Activated naive CD4-positive, alpha-beta T cell treated with anti-CD3 and anti-CD28 coated beads, Interleukin-2, amount 50 U/mL, for 16 hours (primary cell): ENCODE measurements at regions not wholly inside any gene's neighbourhood (a gene's known extent, or its start where the extent isn't known, plus 50 kb on each side); places are given as distances from the start of the nearest gene placed in this dataset.

ENCODE experiments used
- DNase-seq: peaks from one replicate; pipeline ENCODE4 v3.0.0-alpha.2; 2020

DNA sequence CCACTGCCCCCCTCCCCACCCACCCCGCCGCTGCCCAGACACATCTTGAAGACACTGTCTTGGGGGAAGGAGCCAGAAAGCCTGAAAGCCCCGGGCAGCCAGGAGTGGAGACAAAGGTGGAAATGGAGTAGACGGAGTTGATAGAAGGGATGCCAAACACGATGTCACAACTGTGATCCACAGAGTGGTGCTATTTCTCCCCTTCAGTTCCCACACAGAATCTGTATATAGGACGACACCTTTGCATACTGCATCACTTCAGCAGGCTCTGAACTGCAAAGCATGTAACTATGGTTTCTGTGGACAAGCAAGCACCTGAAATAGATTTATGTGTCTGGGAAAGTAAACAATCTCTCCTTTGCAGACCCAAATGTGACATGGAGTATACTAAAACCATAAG is 56.4 kb upstream of the F13A1 start:
- DNase-seq, result no peak

DNA sequence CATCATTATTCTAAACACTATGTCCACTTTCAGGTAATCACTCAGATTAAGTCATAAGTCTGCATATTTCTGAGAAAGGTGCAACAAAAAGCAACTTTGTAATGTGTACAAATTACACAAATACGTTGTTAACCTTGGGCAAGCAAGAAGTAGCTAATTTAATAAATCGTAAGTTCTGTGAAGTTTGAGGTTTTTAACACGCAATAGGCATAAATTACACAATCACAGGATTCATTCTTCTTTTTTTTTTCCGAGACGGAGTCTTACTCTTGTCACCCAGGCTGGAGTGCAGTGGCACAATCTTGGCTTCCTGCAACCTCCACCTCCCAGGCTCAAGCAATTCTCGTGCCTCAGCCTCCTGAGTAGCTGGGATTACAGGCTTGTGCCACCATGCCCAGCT is 57.2 kb upstream of the F13A1 start:
- DNase-seq, result no peak

DNA sequence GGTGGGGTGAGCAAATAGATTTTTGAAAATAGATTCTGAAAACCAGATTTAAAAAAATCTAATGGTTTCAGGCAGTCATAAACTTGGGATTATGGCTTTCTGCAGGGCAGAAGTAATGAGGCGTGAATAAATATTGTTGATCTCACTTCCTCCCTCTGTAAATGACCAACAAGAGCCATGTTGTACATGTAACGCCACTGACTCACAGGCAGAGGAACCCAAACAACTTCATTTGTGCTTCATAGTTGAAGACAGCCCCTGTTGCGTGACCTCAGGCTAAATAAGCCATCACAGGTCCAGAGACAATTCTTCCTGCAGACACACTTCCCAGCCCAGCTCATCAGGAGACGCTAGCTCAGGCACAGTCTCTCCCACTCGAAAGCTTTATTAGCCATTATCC is 59.1 kb upstream of the F13A1 start:
- no peak for DNase-seq

DNA sequence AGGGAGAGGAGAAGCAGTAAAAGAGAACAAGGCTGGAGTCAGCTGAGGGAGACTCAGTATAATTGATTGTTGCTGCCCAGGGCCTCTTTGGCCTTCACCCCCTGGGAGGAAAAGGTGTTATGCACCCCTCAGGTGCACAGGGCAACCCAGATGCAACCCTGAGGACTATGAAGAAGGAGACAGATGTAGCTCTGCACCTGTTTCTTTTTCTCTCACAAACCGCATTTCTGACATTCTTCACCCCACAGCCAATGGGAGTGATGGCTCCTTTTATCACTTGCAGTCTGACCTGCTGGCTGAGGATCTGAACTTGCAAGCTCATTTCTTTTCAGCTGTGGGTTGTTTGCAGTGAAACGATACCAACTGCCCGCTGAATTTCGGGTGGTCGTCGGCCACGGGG is 64.1 kb upstream of the F13A1 start:
- DNase-seq, result no peak

DNA sequence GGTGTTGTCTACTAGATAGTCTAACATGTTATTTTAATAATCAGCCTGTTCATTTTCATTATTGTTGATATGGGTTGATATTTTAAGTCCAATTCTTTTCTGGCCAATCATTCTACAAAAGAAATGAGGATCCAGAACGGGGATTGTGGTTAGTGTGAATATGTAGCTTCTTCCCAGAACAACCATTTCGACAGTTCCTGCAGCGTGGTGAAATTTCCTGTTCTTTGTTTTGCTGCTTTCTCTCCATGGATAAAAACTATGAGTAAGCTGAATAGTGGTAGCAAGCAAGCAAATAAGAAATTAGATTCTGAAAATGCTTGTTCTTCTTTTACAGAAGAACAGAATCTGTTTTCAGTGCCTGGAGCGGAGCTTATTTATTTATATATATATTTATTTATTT is 65.5 kb upstream of the F13A1 start:
- DNase-seq, result no peak

DNA sequence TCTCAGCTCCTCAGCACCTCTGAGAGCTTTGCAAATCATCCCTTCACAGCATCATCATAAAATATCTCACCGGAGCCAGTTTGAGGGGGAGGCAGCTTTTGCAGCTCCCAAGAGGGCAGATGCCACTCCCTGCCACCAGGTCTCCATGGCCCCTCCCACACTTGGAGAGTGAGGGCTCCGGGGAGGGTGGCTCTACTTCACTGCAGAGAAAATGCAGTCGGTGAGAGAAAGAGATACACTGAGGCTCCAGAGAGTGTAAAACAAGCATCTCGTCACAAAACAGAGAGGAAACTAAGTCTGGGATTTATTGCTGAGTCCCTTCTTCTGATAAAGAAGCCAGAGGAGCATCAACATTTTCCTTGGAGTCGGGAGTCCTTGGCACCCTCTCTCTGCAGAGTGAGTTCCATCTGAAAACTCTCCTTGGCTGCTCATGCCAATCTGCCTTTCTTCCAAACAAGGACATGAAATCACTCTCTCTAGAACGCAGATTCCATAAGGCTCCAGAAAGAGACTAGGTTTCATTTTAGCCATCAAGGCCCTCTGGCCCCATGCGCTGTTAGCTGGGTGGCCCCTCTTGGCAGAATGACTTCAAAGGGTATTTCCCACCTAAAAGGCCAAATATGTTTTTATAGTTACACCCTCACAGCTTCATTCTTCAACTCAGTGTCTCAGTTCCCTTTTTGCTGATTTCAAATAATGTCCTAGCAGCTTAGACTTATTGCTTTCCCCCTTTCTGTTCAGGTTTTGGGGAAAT is 70.6 kb upstream of the F13A1 start:
- no peak for DNase-seq

DNA sequence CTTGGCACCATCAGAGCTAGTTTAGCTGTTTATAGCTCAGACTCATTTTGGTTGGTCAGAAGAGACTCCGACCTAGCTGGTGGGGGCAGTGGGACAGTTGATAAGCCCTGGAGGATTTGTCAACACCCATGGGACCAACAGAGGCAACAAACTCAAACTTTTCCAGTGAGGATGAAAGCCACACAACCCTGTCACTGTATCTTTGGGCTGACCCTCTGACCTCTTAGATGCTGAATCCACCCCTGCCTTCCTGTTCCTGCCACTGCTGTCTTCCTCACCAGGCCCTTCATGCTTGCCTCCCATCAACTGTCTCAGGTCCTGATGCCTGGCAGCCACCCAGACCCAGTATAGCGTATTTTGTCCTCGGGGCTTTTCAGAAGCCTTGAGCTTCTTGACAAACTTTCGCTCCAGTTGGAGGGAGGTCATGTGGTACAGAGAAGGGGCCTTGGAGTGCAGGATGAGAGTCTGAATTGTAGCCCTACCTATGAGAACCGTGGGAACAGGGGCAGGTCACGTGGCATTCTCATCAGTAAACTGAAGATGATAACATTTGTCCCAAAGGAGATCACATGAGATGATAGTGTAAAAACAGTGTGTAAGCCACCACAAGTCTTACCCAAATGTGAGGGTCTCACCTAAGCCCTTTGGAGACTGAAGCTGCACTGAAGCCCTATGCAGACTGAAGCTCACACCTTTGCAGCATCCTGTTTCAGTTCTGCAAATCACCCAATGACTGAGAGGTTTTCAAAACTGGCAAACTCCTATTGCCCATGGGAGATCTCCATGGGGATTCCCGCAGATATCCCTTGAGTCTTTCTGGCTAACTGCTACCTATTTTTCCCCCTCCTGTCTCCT is 72.0 kb upstream of the F13A1 start:
- DNase-seq, result no peak

DNA sequence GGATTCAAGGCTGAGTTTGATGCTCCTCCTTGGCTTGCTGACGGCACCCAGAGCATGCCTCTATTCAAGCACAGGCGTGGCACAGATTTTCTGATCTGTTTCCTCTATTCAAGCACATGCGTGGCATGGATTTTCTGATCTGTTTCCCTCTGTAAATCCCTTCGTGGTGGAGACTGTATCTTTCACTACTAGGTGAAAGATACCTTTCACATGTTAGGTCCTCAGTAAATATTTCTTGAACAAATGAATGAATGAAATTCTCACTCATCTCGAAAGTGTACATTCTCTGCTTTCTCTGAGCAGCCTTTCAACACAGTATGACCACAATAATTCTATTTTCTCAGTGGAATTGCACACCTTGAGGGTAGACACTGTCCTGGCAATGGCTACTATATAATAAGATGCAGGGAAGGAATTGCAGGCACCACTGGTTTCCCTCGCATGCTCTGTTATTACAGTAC is 72.6 kb upstream of the F13A1 start:
- no peak for DNase-seq

DNA sequence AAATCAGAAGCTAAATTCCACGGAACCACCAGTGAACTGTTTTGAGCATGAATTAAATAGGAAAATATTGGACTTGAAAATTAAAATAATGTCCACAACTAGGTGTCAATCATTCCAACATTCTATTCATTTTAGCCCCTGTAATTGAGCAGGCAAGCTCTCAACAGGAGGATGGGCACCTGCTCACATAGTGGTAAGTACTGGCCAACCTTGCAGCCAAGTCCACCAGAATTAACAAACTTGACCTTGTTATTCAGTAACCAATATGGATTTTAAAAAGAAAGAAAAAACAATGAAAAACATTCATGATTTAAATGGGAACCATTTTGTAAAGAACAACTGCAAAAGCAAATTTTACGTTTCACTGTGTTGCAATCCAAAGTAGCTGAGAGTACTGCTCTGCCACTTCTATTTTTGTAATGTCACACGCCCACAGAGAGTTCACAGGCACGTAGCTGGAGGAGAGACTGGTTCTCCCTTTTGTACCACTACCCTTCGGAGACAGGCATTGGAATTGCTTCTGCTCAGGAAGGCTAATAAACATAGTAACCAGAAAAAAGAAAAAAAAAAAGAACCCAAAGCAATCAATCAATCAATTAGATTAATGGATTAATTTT is 75.2 kb upstream of the F13A1 start:
- DNase-seq, result no peak

DNA sequence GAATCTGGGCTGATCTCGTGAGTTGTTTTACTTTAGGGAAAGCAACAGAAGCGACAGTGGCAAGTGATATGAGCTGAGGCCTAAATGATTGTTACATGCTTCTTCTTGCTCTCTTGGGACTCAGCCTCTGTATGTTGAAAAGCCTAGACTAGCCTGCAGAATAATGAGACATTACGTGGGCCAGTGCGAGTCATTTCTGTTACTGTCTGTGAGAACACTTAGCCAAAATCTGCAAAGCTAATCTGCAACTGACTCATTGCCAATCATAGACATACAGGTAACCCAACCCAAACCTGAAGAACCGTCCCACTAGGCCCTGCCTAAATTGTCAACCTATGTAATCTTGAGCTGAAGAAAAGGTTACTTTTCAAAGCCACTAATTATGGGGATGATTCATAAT is 77.4 kb upstream of the F13A1 start:
- no peak for DNase-seq

DNA sequence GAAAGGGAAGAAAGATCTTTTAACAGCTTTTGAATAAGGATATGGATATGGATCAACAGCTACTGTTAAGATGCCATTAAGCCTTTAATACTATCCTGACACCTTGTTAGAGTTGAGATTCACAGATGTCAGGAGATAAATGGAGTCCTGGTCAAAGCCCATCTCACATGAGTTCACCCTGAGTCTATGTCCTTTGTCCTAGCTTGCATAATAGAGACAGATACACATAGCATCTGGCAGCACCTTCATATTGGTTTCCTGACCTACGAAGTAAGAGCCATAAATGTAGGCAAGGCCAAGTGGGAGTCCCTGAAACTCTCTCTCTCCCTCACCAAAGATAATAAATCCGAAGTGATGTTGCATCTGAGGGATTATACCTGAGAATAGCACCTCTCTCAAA is 79.1 kb upstream of the F13A1 start:
- DNase-seq, result no peak

DNA sequence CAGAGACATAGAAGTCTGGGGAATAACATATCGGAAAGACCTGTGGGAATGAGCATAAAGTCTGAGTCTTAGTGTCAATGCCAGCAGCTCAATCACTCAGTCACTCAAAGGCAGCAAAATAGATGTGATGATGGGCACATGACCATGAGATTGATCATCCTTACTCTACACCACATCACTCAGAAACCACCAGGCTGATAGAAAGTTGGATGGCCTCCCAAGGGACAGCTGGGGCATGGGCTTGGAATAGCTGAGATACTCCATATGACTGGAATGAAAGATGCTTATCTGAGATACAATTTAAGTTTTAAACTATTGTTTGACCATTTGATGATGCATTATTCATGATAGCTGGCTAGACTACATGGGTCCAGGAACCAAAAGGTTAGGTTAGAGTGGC is 80.9 kb upstream of the F13A1 start:
- no peak for DNase-seq

DNA sequence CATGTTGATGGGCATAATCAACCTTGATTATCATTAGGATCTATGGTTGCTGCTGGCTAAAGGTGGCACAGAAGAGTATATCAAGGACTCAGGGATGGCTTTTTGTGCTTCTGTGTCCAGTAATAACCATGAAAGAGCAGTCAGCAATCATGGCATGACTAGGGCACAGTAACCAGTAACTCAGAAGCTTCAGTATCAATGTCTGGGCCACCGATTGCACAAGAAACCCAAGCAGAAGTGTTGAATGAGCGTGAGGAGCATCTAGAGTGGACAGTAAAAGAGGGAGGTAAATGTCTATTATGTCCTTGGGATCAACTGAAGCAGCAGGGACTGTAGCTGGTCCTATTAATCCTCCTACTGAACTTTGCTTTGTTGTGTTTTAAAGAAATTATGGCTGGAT is 81.5 kb upstream of the F13A1 start:
- DNase-seq, result no peak

DNA sequence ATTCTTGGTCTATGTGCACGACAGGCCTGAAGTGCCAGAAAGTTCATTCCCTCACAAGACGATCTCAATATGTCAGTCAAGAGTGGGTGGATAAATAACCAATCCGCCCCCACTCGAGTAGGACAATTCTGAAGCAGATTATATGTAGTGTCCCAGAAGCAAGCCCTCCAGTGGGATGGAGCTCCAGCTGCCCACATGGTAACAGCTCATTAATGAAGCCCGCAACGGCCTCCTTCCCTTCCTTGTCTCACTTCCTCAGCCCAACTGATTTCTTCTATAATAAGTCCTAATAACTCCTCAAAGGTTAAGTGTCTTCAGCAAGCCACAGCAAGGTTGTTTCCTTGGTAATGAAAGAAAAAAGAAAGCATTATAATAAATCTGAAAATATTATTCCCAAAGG is 82.1 kb upstream of the F13A1 start:
- no peak for DNase-seq

DNA sequence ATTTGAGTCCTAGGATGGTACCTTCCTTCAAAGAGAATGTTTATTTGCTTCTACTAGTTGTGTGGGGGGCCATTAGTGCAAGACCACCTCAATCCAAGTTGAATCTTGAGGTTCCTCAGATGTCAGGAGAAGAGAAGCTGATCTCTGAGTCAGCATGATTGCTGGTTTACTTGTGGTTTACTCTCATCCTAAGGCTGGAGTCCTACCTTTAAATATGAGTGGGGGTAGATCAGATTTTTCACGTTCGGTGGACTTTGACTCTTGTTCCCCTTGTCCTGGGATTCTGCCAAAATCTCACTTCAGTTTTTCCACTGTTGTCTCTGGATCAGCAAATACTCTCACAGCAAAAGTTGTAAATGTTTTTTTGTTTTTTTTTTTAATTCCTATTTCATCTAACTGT is 84.6 kb upstream of the F13A1 start:
- DNase-seq, result no peak

DNA sequence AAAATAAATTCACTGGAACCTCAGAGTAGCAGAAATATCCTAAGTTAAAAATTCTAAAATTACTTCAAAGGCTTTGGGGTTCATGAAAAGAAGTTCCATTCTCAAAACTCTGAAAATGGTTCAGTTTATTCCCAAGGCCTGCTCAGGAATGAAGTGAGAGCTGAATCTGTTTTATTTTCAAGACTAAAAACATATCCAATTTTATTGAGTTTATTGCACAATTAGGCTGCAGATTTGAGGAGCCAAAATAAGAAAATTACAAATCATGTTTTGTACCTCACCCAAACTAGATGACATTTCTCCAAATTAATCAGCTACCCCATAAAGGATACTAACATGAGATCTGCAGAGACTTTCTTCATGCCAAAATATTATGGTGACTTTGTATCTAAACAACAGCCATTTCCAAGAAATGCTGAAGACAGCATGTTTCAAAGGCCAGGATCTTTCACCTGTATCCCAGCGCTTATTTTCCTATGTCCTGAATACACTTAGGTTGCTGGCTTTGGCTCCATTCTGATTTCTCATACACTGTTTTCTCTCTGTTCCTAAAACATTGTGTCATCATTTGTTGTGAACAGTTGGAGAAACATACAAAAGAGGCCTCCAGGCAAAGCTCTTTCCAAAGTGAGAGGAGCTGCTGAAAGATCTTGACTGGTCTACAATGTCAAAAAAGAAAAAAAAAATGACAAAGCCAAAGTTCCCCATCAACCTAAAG is 85.7 kb upstream of the F13A1 start:
- DNase-seq, result no peak

DNA sequence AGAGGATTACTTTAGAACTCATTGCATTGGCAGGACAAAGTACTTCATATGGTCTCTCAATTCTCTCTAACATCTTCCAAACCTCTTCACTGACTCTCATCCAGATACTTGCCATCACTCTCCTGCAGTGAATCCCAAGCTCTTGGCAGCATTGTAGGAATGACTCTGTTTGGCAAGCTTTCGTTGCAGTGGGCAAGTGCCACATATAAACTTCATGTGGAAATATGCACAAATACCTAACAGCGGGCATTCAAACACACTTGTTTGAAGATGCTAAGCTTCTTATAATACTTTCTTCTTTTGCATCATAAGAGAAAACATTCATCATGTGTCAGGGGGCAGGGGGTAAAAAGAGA is 86.2 kb upstream of the F13A1 start:
- DNase-seq, result no peak

DNA sequence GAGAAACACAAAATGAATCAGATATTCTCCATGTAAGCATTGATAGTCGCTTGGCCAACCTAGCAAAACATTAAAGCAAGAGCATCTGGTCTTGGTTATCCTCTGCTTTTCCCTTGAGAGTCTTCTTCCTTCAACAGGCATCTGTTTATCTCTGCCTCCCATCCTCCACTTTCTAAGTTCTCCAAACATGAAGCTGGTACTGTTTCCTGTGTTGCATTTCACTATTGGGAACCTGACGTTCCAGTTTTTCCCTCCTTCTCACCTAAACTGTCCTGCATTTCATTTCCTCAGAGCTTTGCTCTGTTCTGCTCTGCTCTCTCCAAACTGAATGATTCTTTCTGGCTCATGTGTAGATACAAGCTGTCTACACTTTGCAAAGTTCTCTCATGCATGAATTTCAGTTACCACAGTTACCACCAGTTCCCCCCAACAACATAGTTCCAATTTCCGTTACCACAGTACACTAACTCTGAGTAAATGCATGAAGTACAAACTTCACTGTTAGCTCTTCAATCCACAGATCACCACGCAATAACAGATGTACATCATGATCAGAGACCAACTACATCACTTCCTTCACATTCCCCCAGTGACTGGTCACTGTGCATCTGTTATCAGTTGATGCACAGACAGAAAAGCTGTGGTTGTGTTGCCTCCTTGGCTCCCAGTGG is 86.7 kb upstream of the F13A1 start:
- DNase-seq, result no peak

DNA sequence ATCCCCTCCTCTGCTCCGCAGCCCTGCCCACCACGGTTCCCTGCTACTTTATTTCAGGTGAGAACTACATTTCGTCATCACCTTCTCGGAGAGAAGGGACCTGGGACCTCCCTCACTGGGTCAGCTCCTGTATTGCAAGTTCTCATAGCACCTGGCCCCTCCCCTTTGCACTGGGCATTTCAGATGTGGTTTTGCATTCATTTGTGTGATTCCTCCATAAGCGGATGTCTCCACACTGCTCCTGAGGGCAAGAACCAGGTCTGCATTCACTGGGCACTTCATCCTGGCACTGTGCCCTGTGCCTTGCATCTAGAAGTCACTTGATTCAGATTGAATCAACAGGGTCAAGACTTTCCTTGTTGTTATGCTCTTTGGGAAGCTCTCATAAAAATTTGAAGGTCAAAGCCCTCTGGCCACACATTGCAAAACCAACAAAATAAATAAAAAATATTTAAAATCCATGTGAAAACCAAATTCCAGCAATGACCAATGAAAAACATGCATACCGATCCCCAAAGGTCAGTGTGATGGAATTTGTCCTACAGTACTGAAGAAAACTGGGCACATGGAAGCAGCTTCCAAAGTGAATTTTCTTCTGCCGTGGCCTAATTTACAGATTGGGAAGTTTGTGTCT is 89.1 kb upstream of the F13A1 start:
- no peak for DNase-seq

DNA sequence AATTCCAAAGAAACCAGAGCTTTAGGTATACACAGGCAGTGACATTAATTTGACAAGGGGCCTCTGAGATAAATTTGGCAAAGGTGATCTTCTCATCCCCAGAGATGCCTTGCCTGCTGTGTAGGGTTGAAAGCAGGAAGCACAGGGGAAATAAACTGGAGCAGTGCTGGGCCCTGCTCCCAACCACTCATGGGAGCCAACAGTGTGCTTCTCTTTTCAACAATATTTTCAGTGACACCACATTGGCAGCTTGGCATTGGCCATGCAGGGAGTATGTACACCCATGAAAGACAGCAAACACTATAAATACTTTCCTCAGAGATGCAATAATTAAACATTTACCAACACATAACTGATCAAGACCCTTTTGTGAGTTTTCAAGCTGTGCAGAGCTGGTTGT is 90.7 kb upstream of the F13A1 start:
- no peak for DNase-seq

DNA sequence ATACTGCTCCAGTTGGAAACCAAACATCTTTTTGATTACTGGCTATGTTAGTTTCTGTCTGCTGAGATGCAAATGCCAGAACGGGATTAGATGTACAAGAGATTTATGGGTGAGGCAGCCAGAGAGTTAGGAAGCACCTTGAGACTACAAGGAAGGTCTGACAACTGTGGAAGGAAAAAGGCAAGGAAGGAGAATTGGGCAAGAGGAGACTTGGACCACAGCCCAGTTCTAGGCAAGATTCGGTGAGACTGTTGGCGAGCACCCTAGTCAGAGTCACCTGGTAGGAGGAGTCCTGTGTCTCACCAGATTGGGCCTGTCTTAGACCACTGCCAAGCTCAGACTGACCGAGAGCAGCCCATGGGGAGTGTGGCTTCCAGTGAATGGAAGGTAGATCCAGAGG is 91.8 kb upstream of the F13A1 start:
- no peak for DNase-seq

DNA sequence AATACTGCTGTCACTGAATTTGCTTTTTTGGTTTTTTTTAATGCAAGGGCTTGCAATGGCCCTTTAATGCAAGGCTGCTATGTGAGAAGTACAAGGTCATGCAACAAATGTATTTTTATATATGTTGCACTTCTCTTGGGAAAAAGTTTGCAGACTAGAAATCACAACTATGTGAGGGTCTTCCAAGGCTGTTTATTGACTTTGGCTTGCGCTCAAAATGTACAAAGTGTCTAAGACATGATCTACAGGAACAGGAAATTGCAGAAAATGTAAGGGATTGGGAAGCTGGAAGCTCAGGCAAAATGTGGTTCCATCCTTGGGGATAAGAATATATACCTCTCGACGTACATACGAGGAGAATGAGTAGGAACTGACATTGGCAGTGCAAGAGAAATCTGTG is 92.2 kb upstream of the F13A1 start:
- DNase-seq, result no peak
